Liver (tissue), 3 donors: ENCODE measurements at regions not wholly inside any gene's neighbourhood (a gene's known extent, or its start where the extent isn't known, plus 50 kb on each side); places are given as distances from the start of the nearest gene placed in this dataset.

Experiments used
- HNF4A ChIP-seq, 2 donors: conservative IDR thresholded peaks; 2 replicates each; pipeline ENCODE4 v1.6.1; 2016; ENCODE audit warnings: antibody characterized with exemption in 2 of 2, mild to moderate bottlenecking in 2 of 2
- RXRA ChIP-seq, 2 donors: IDR thresholded peaks; 2 replicates each; pipeline ENCODE4 v1.6.1; 2017 to 2018; ENCODE audit warnings: antibody characterized with exemption in 2 of 2, mild to moderate bottlenecking in 1 of 2
- SP1 ChIP-seq: IDR thresholded peaks from 2 replicates; pipeline ENCODE4 v1.6.1; 2018; ENCODE audit warnings: antibody characterized with exemption, mild to moderate bottlenecking
- YY1 ChIP-seq: IDR thresholded peaks from 2 replicates; pipeline ENCODE4 v1.6.1; 2016; ENCODE audit warnings: antibody characterized with exemption, mild to moderate bottlenecking
- TF ChIP-seq, protein P1 (sequence below): fragments of 150-350 bp; IDR thresholded peaks from 2 replicates; pipeline ENCODE4 v1.5.1; 2017; ENCODE audit warnings: improper control_type of control experiment, low read depth, low read length; ENCODE audit not compliant: missing input control
- TF ChIP-seq, protein P2 (sequence below): IDR thresholded peaks from 2 replicates; pipeline ENCODE4 v1.6.1; 2016; ENCODE audit warnings: antibody characterized with exemption, mild to moderate bottlenecking
- TF ChIP-seq, protein P3 (sequence below): IDR thresholded peaks from 2 replicates; pipeline ENCODE4 v1.6.1; 2016; ENCODE audit warnings: antibody characterized with exemption
- donor health status: healthy.
- donor health status: healthy.

DNA sequence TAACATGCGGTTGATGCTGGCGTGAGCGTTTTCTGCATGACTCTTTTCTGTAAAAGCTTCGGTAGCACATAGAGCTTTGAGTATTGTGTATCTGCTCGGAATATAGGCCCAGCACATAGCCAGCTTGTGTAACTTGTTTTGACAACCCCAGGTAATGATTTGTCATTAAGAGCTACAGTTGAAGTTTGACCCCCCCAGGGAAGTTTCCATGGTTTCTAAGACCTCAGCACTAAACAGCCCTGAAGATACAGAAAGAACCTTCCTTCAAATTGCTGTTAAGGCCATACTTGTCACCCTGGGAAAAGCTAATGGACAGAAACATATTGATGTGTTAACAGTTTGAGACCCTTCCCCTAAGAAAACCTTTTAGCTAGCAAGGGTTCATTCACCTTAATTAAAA, 380.7 kb downstream of the PRDM2 start:
- TF ChIP-seq, protein P1, sequence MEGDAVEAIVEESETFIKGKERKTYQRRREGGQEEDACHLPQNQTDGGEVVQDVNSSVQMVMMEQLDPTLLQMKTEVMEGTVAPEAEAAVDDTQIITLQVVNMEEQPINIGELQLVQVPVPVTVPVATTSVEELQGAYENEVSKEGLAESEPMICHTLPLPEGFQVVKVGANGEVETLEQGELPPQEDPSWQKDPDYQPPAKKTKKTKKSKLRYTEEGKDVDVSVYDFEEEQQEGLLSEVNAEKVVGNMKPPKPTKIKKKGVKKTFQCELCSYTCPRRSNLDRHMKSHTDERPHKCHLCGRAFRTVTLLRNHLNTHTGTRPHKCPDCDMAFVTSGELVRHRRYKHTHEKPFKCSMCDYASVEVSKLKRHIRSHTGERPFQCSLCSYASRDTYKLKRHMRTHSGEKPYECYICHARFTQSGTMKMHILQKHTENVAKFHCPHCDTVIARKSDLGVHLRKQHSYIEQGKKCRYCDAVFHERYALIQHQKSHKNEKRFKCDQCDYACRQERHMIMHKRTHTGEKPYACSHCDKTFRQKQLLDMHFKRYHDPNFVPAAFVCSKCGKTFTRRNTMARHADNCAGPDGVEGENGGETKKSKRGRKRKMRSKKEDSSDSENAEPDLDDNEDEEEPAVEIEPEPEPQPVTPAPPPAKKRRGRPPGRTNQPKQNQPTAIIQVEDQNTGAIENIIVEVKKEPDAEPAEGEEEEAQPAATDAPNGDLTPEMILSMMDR, result no peak
- TF ChIP-seq SP1, result no peak
- TF ChIP-seq HNF4A (conservative IDR thresholded peaks at IDR 0.05), result no peak
- no peak for TF ChIP-seq YY1
- TF ChIP-seq, protein P2, sequence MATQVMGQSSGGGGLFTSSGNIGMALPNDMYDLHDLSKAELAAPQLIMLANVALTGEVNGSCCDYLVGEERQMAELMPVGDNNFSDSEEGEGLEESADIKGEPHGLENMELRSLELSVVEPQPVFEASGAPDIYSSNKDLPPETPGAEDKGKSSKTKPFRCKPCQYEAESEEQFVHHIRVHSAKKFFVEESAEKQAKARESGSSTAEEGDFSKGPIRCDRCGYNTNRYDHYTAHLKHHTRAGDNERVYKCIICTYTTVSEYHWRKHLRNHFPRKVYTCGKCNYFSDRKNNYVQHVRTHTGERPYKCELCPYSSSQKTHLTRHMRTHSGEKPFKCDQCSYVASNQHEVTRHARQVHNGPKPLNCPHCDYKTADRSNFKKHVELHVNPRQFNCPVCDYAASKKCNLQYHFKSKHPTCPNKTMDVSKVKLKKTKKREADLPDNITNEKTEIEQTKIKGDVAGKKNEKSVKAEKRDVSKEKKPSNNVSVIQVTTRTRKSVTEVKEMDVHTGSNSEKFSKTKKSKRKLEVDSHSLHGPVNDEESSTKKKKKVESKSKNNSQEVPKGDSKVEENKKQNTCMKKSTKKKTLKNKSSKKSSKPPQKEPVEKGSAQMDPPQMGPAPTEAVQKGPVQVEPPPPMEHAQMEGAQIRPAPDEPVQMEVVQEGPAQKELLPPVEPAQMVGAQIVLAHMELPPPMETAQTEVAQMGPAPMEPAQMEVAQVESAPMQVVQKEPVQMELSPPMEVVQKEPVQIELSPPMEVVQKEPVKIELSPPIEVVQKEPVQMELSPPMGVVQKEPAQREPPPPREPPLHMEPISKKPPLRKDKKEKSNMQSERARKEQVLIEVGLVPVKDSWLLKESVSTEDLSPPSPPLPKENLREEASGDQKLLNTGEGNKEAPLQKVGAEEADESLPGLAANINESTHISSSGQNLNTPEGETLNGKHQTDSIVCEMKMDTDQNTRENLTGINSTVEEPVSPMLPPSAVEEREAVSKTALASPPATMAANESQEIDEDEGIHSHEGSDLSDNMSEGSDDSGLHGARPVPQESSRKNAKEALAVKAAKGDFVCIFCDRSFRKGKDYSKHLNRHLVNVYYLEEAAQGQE, result no peak
- TF ChIP-seq, protein P3, sequence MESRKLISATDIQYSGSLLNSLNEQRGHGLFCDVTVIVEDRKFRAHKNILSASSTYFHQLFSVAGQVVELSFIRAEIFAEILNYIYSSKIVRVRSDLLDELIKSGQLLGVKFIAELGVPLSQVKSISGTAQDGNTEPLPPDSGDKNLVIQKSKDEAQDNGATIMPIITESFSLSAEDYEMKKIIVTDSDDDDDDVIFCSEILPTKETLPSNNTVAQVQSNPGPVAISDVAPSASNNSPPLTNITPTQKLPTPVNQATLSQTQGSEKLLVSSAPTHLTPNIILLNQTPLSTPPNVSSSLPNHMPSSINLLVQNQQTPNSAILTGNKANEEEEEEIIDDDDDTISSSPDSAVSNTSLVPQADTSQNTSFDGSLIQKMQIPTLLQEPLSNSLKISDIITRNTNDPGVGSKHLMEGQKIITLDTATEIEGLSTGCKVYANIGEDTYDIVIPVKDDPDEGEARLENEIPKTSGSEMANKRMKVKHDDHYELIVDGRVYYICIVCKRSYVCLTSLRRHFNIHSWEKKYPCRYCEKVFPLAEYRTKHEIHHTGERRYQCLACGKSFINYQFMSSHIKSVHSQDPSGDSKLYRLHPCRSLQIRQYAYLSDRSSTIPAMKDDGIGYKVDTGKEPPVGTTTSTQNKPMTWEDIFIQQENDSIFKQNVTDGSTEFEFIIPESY, result no peak
- TF ChIP-seq RXRA (IDR thresholded peaks at IDR 0.05), result no peak
